Natural killer cell (primary cell): ENCODE measurements at regions not wholly inside any gene's neighbourhood (a gene's known extent, or its start where the extent isn't known, plus 50 kb on each side); places are given as distances from the start of the nearest gene placed in this dataset.

Experiments used
- ATAC-seq, 3 donors: fragments of 150-1000 bp in 2 of 3; fragments of 200-7000 bp in 1 of 3; cut with Tn5 transposase; 1 replicate in 1 of 3; 2 replicates in 2 of 3; pipeline ENCODE4 v1.10.0; 2021; ENCODE audit warnings: mild to moderate bottlenecking in 2 of 3, moderate library complexity in 2 of 3
- DNase-seq, 2 donors: peaks; one replicate each; pipeline versions ENCODE4 v3.0.0 to v3.0.0-alpha.2; 2013 to 2021; ENCODE audit warnings: mixed read lengths in 1 of 2
- H3K27ac ChIP-seq: one replicate; pipeline ENCODE4 v1.5.1; 2013; ENCODE audit warnings: mild to moderate bottlenecking, low read length
- H3K27me3 ChIP-seq: one replicate; pipeline ENCODE4 v1.6.1; 2013; ENCODE audit warnings: low read length; ENCODE audit not compliant: control insufficient read depth, insufficient read depth
- H3K36me3 ChIP-seq: one replicate; pipeline ENCODE4 v1.6.1; 2013; ENCODE audit warnings: low read length; ENCODE audit not compliant: control insufficient read depth, insufficient read depth
- H3K4me1 ChIP-seq: one replicate; pipeline ENCODE4 v1.6.1; 2013; ENCODE audit warnings: low read length; ENCODE audit not compliant: control insufficient read depth, insufficient read depth
- H3K4me3 ChIP-seq: one replicate; pipeline ENCODE4 v1.5.1; 2013; ENCODE audit warnings: low read length
- H3K9me3 ChIP-seq: one replicate; pipeline ENCODE4 v1.6.1; 2013; ENCODE audit warnings: low read length; ENCODE audit not compliant: control insufficient read depth, insufficient read depth
- H3K27ac Mint-ChIP-seq, 2 donors: one replicate each; pipeline ENCODE4 v1.8.0; 2022; ENCODE audit warnings: mild to moderate bottlenecking in 2 of 2, mixed read lengths in 2 of 2, moderate library complexity in 1 of 2
- H3K27me3 Mint-ChIP-seq, 2 donors: one replicate each; pipeline ENCODE4 v1.8.0; 2022; ENCODE audit warnings: low read depth in 2 of 2, mixed read lengths in 2 of 2
- H3K36me3 Mint-ChIP-seq: one replicate; pipeline ENCODE4 v1.8.0; 2022; ENCODE audit warnings: mixed read lengths
- H3K4me1 Mint-ChIP-seq, 2 donors: one replicate each; pipeline ENCODE4 v1.8.0; 2022; ENCODE audit warnings: mixed read lengths in 2 of 2
- H3K4me3 Mint-ChIP-seq: one replicate; pipeline ENCODE4 v1.8.0; 2022; ENCODE audit warnings: mild to moderate bottlenecking, moderate library complexity, mixed read lengths
- H3K9me3 Mint-ChIP-seq, 2 donors: one replicate each; pipeline ENCODE4 v1.8.0; 2022; ENCODE audit warnings: mixed read lengths in 2 of 2
- CTCF ChIP-seq: fragments of 200-600 bp; IDR thresholded peaks from one replicate; pipeline ENCODE4 v1.8.0; 2022; ENCODE audit warnings: antibody characterized with exemption
- WGBS: methylation state at CpG from one replicate; pipeline ENCODE4 v1.1.7; 2013; ENCODE audit warnings: missing lambda C conversion rate; ENCODE audit not compliant: insufficient coverage; 5-methylcytosine and 5-hydroxymethylcytosine counted together
- intact Hi-C: fragments of 100-400 bp; cut with micrococcal nuclease; formaldehyde crosslinking; loops from one replicate; pipeline ENCODE4 v1.14.2; 2022

GRCh38 chr3:139157161-139157932, 112.7 kb upstream of the PRR23C start:
- Histone ChIP-seq H3K27me3 (no peaks in the 10 kb centered on the region), H3K27ac (no peak overlapping the region), H3K36me3 (no peaks in the 10 kb centered on the region), H3K4me3 (no peak overlapping the region), H3K4me1 (no peaks in the 10 kb centered on the region), H3K9me3 (no peaks in the 10 kb centered on the region)
- Mint-ChIP-seq H3K27me3 (peaks cover 1 to 5% of the 10 kb centered on the region in 2 donors), H3K4me1 (no peaks in the 10 kb centered on the region), H3K9me3 (peaks cover 0 to 2% of the 10 kb centered on the region in 2 donors), H3K36me3 (no peaks in the 10 kb centered on the region), H3K27ac (no peak overlapping the region), H3K4me3 (no peak overlapping the region)
- intact Hi-C loops = no loop called here
- ATAC-seq (no peak), DNase-seq (no peak)
- no peak for TF ChIP-seq CTCF
- 79% methylated on average over 10 of the region's 10 CpGs for WGBS

DNA sequence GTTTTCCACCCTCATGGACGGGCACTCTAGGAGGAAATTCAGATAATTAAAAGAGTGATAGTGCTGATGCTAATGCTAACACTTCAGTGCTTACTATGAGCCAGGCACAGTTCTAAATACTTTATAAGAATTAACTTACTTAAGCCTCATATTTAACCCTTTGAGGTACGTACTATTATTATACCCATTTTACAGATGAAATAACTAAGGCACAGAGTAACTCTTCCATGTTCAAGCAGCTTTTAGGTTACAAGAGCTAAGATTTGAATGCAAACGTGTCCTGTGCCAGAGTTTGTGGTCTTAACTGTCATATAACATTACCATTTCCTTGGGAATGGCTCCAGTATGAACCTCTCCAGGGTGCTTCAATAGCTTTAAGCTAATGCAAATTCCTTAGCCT, 114.7 kb upstream of the PRR23C start:
- TF ChIP-seq CTCF = no peak
- no peaks in the 10 kb centered on the region for H3K4me1 Mint-ChIP-seq
- Histone ChIP-seq H3K27ac (no peak overlapping the region), H3K4me1 (no peaks in the 10 kb centered on the region), H3K27me3 (no peaks in the 10 kb centered on the region), H3K9me3 (no peaks in the 10 kb centered on the region), H3K36me3 (no peaks in the 10 kb centered on the region), H3K4me3 (no peak overlapping the region)
- H3K9me3 Mint-ChIP-seq = no peaks in the 10 kb centered on the region
- ATAC-seq = no peak
- no peak overlapping the region for H3K27ac Mint-ChIP-seq
- intact Hi-C loops = no loop called here
- 67% methylated on average over 3 of the region's 3 CpGs for WGBS
- no peak for DNase-seq
- no peaks in the 10 kb centered on the region for H3K36me3 Mint-ChIP-seq
- no peak overlapping the region for H3K4me3 Mint-ChIP-seq
- peaks cover 5 to 10% of the 10 kb centered on the region in 2 donors for H3K27me3 Mint-ChIP-seq

DNA sequence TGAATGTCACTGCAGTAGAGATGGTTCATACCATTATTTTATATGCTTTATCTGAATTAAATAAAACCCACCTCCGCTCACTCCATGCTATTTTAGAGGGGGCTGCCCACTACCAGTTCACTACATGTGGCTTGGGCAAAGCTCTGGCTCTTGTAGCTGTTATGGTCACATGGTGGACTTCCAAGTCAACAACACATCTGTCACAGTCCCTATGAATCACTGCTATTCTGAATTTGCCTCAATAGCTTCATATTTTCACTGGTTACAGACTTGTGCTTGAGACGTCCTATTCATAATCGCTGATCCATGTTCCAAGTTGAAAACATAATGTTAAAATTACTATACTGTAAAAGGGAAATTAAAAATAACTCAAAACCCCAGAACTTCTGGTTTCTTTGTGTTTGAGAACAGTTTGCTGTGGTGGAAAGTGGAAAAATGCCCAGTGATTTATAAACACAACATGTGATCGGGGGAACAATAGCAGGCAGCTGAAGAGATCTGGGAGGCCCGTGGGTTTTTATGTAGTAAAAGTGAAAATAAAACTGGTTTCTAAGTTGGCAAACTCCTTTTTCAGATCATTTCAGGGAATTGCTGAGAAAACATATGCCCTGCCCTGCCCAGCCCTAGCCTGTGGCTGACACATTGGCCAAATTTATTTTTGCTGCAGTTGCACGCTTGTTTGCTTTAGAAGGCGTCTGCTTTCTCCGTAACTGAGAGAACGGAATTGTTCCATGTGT, 128.8 kb upstream of the PRR23C start:
- no peak overlapping the region for H3K27ac ChIP-seq
- peaks cover 0 to 2% of the 10 kb centered on the region in 2 donors for H3K27me3 Mint-ChIP-seq
- no peak overlapping the region for H3K4me3 ChIP-seq
- H3K4me1 Mint-ChIP-seq = peaks cover 0 to 10% of the 10 kb centered on the region in 2 donors
- intact Hi-C loops = no loop called here
- H3K4me3 Mint-ChIP-seq = peak overlapping the region; percentile 37
- H3K27me3 ChIP-seq = no peaks in the 10 kb centered on the region
- H3K4me1 ChIP-seq = peaks cover 3% of the 10 kb centered on the region
- no peak for DNase-seq
- no peak for TF ChIP-seq CTCF
- no peaks in the 10 kb centered on the region for H3K9me3 ChIP-seq
- ATAC-seq = peak in 1 of 3 donors; percentile 45
- no peak overlapping the region for H3K27ac Mint-ChIP-seq
- no peaks in the 10 kb centered on the region for H3K36me3 ChIP-seq
- H3K36me3 Mint-ChIP-seq = no peaks in the 10 kb centered on the region
- peaks cover 3 to 6% of the 10 kb centered on the region in 2 donors for H3K9me3 Mint-ChIP-seq
- WGBS = 27% methylated on average over 7 of the region's 9 CpGs
